Liver (tissue), 8 donors: ENCODE measurements at regions not wholly inside any gene's neighbourhood (a gene's known extent, or its start where the extent isn't known, plus 50 kb on each side); places are given as distances from the start of the nearest gene placed in this dataset.

Experiments
- DNase-seq: peaks from one replicate; pipeline ENCODE4 v3.0.0-alpha.2; 2017; ENCODE audit warnings: low spot score
- H3K27ac ChIP-seq, 2 donors: one replicate each; pipeline ENCODE4 v1.7.0; 2013; ENCODE audit warnings: inconsistent platforms in 2 of 2, low read length in 2 of 2, control low read depth in 1 of 2, low read depth in 1 of 2, mild to moderate bottlenecking in 1 of 2
- H3K27me3 ChIP-seq, 4 donors: one replicate each; pipeline versions ENCODE4 v1.6.1 to v1.7.0; 2013; ENCODE audit warnings: low read length in 3 of 4, inconsistent platforms in 1 of 4, mild to moderate bottlenecking in 1 of 4, moderate library complexity in 1 of 4; ENCODE audit not compliant: control insufficient read depth in 4 of 4, insufficient read depth in 4 of 4
- H3K36me3 ChIP-seq, 4 donors: one replicate each; pipeline versions ENCODE4 v1.6.1 to v1.7.0; 2013; ENCODE audit warnings: low read length in 3 of 4, mild to moderate bottlenecking in 3 of 4, low read depth in 1 of 4, moderate library complexity in 1 of 4; ENCODE audit not compliant: control insufficient read depth in 4 of 4, insufficient read depth in 3 of 4
- H3K4me1 ChIP-seq, 4 donors: one replicate each; pipeline versions ENCODE4 v1.6.1 to v1.7.0; 2013; ENCODE audit warnings: low read length in 3 of 4, mild to moderate bottlenecking in 3 of 4, moderate library complexity in 1 of 4; ENCODE audit not compliant: control insufficient read depth in 4 of 4, insufficient read depth in 4 of 4
- H3K4me3 ChIP-seq, 3 donors: one replicate each; pipeline versions ENCODE4 v1.6.1 to v1.7.0; 2013; ENCODE audit warnings: low read length in 3 of 3, control low read depth in 1 of 3, low read depth in 1 of 3, mild to moderate bottlenecking in 1 of 3
- H3K9ac ChIP-seq, 2 donors: one replicate each; pipeline ENCODE4 v1.7.0; 2013; ENCODE audit warnings: low read length in 2 of 2, mild to moderate bottlenecking in 2 of 2, moderate library complexity in 2 of 2, control low read depth in 1 of 2, low read depth in 1 of 2
- H3K9me3 ChIP-seq, 4 donors: one replicate each; pipeline versions ENCODE4 v1.6.1 to v1.7.0; 2013; ENCODE audit warnings: low read length in 3 of 4; ENCODE audit not compliant: control insufficient read depth in 4 of 4
- EGR1 ChIP-seq, 2 donors: IDR thresholded peaks; 2 replicates each; pipeline ENCODE4 v1.6.1; 2016 to 2018; ENCODE audit warnings: antibody characterized with exemption in 2 of 2, low read depth in 2 of 2
- FOXA1 ChIP-seq: IDR thresholded peaks from 2 replicates; pipeline ENCODE4 v1.6.1; 2016; ENCODE audit warnings: antibody characterized with exemption
- FOXA2 ChIP-seq: IDR thresholded peaks from 2 replicates; pipeline ENCODE4 v1.6.1; 2016; ENCODE audit warnings: antibody characterized with exemption
- GABPA ChIP-seq, 2 donors: IDR thresholded peaks in 1 of 2; conservative IDR thresholded peaks in 1 of 2; 2 replicates each; pipeline ENCODE4 v1.6.1; 2016; ENCODE audit warnings: antibody characterized with exemption in 2 of 2, mild to moderate bottlenecking in 1 of 2, moderate library complexity in 1 of 2
- HNF4A ChIP-seq, 2 donors: conservative IDR thresholded peaks; 2 replicates each; pipeline ENCODE4 v1.6.1; 2016; ENCODE audit warnings: antibody characterized with exemption in 2 of 2, mild to moderate bottlenecking in 2 of 2
- HNF4G ChIP-seq: IDR thresholded peaks from 2 replicates; pipeline ENCODE4 v1.6.1; 2016; ENCODE audit warnings: antibody characterized with exemption
- JUND ChIP-seq, 2 donors: IDR thresholded peaks; 2 replicates each; pipeline ENCODE4 v1.6.1; 2016; ENCODE audit warnings: antibody characterized with exemption in 2 of 2
- NR2F2 ChIP-seq: IDR thresholded peaks from 2 replicates; pipeline ENCODE4 v1.6.1; 2016; ENCODE audit warnings: antibody characterized with exemption
- RAD21 ChIP-seq, 2 donors: IDR thresholded peaks; 2 replicates each; pipeline ENCODE4 v1.6.1; 2016; ENCODE audit warnings: antibody characterized with exemption in 2 of 2, mild to moderate bottlenecking in 2 of 2
- RXRA ChIP-seq, 2 donors: IDR thresholded peaks; 2 replicates each; pipeline ENCODE4 v1.6.1; 2017 to 2018; ENCODE audit warnings: antibody characterized with exemption in 2 of 2, mild to moderate bottlenecking in 1 of 2
- SP1 ChIP-seq: IDR thresholded peaks from 2 replicates; pipeline ENCODE4 v1.6.1; 2018; ENCODE audit warnings: antibody characterized with exemption, mild to moderate bottlenecking
- TAF1 ChIP-seq: conservative IDR thresholded peaks from 2 replicates; pipeline ENCODE4 v1.6.1; 2016; ENCODE audit warnings: antibody characterized with exemption, mild to moderate bottlenecking
- YY1 ChIP-seq: IDR thresholded peaks from 2 replicates; pipeline ENCODE4 v1.6.1; 2016; ENCODE audit warnings: antibody characterized with exemption, mild to moderate bottlenecking
- WGBS: extraction: QIAGEN DNeasy Blood & Tissue Kit; methylation state at CpG from one replicate; pipeline ENCODE4 v1.1.7; 2013; 5-methylcytosine and 5-hydroxymethylcytosine counted together
- TF ChIP-seq, protein P1 (sequence below): IDR thresholded peaks from 2 replicates; pipeline ENCODE4 v1.6.1; 2016; ENCODE audit warnings: antibody characterized with exemption
- TF ChIP-seq, protein P2 (sequence below): IDR thresholded peaks from 2 replicates; pipeline ENCODE4 v1.6.1; 2016; ENCODE audit warnings: antibody characterized with exemption
- TF ChIP-seq, protein P3 (sequence below): fragments of 150-350 bp; IDR thresholded peaks from 2 replicates; pipeline ENCODE4 v1.5.1; 2017; ENCODE audit warnings: improper control_type of control experiment, low read depth, low read length; ENCODE audit not compliant: missing input control
- TF ChIP-seq, protein P4 (sequence below): IDR thresholded peaks from 2 replicates; pipeline ENCODE4 v1.6.1; 2016; ENCODE audit warnings: antibody characterized with exemption, mild to moderate bottlenecking
- TF ChIP-seq, protein P5 (sequence below): IDR thresholded peaks from 2 replicates; pipeline ENCODE4 v1.6.1; 2016; ENCODE audit warnings: antibody characterized with exemption
- donor health status: healthy.
- donor health status: healthy.
- donor health status: healthy.
- donor health status: healthy.
- donor health status: healthy.

DNA sequence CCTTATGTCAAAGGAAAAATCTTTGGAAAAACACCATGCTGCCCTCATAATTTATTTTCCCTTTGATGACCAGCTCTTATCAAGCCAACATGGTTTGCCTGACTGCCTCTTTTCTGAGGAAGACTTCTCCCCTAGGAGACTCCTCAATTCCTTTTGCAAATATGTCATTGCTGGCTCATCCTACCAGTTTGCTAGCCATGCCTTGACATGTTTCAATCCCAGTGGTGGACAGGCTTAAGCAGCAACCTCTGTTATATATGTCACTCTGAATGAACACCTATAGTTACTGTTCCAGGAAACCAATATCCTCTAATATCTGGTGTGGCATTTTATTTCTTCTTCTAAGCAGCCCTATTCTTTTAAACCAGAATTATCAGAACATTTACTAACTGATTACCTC lies 615.8 kb downstream of the HTR1A start:
- Histone ChIP-seq H3K4me3 (no peak overlapping the region), H3K4me1 (no peaks in the 10 kb centered on the region), H3K27ac (no peak overlapping the region), H3K27me3 (no peaks in the 10 kb centered on the region), H3K9me3 (no peaks in the 10 kb centered on the region), H3K9ac (no peak overlapping the region), H3K36me3 (no peaks in the 10 kb centered on the region)
- TF ChIP-seq HNF4A (conservative IDR thresholded peaks at IDR 0.05) (no peak), GABPA (IDR thresholded peaks at IDR 0.05 in 1 of 2, conservative IDR thresholded peaks at IDR 0.05 in 1 of 2) (no peak), JUND (IDR thresholded peaks at IDR 0.05) (no peak), NR2F2 (no peak), FOXA1 (no peak), YY1 (no peak), TAF1 (no peak), HNF4G (no peak), RAD21 (IDR thresholded peaks at IDR 0.05) (no peak), RXRA (IDR thresholded peaks at IDR 0.05) (no peak)
- TF ChIP-seq, protein P1, sequence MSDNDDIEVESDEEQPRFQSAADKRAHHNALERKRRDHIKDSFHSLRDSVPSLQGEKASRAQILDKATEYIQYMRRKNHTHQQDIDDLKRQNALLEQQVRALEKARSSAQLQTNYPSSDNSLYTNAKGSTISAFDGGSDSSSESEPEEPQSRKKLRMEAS, result no peak
- TF ChIP-seq, protein P2, sequence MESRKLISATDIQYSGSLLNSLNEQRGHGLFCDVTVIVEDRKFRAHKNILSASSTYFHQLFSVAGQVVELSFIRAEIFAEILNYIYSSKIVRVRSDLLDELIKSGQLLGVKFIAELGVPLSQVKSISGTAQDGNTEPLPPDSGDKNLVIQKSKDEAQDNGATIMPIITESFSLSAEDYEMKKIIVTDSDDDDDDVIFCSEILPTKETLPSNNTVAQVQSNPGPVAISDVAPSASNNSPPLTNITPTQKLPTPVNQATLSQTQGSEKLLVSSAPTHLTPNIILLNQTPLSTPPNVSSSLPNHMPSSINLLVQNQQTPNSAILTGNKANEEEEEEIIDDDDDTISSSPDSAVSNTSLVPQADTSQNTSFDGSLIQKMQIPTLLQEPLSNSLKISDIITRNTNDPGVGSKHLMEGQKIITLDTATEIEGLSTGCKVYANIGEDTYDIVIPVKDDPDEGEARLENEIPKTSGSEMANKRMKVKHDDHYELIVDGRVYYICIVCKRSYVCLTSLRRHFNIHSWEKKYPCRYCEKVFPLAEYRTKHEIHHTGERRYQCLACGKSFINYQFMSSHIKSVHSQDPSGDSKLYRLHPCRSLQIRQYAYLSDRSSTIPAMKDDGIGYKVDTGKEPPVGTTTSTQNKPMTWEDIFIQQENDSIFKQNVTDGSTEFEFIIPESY, result no peak
- TF ChIP-seq, protein P3, sequence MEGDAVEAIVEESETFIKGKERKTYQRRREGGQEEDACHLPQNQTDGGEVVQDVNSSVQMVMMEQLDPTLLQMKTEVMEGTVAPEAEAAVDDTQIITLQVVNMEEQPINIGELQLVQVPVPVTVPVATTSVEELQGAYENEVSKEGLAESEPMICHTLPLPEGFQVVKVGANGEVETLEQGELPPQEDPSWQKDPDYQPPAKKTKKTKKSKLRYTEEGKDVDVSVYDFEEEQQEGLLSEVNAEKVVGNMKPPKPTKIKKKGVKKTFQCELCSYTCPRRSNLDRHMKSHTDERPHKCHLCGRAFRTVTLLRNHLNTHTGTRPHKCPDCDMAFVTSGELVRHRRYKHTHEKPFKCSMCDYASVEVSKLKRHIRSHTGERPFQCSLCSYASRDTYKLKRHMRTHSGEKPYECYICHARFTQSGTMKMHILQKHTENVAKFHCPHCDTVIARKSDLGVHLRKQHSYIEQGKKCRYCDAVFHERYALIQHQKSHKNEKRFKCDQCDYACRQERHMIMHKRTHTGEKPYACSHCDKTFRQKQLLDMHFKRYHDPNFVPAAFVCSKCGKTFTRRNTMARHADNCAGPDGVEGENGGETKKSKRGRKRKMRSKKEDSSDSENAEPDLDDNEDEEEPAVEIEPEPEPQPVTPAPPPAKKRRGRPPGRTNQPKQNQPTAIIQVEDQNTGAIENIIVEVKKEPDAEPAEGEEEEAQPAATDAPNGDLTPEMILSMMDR, result no peak
- TF ChIP-seq, protein P4, sequence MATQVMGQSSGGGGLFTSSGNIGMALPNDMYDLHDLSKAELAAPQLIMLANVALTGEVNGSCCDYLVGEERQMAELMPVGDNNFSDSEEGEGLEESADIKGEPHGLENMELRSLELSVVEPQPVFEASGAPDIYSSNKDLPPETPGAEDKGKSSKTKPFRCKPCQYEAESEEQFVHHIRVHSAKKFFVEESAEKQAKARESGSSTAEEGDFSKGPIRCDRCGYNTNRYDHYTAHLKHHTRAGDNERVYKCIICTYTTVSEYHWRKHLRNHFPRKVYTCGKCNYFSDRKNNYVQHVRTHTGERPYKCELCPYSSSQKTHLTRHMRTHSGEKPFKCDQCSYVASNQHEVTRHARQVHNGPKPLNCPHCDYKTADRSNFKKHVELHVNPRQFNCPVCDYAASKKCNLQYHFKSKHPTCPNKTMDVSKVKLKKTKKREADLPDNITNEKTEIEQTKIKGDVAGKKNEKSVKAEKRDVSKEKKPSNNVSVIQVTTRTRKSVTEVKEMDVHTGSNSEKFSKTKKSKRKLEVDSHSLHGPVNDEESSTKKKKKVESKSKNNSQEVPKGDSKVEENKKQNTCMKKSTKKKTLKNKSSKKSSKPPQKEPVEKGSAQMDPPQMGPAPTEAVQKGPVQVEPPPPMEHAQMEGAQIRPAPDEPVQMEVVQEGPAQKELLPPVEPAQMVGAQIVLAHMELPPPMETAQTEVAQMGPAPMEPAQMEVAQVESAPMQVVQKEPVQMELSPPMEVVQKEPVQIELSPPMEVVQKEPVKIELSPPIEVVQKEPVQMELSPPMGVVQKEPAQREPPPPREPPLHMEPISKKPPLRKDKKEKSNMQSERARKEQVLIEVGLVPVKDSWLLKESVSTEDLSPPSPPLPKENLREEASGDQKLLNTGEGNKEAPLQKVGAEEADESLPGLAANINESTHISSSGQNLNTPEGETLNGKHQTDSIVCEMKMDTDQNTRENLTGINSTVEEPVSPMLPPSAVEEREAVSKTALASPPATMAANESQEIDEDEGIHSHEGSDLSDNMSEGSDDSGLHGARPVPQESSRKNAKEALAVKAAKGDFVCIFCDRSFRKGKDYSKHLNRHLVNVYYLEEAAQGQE, result no peak
- no peak for DNase-seq

DNA sequence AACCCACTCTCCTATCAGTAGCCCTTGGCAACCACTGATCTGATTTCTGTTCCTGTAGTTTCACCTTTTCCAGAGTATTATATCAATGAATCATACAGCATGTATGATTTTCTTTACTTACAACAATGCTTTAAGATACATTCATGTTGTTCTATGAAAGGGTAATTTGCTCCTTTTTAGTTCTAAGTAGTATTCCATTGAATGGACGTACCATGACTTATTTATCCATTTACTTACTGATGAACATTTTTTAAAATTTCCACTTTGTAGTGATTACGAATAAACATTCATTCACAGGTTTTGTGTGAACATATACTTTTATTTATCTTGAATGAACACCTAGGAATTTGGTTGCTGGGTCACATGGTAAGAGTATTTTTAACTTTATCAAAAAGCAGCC lies 620.8 kb downstream of the HTR1A start:
- Histone ChIP-seq H3K4me1 (no peaks in the 10 kb centered on the region), H3K27me3 (no peaks in the 10 kb centered on the region), H3K9me3 (no peaks in the 10 kb centered on the region), H3K9ac (no peak overlapping the region), H3K27ac (no peak overlapping the region), H3K4me3 (no peak overlapping the region), H3K36me3 (no peaks in the 10 kb centered on the region)
- WGBS, result 90% methylated on average over 2 of the region's 2 CpGs
- no peak for DNase-seq
- TF ChIP-seq, protein P4, result no peak
- no peak for TF ChIP-seq TAF1
- TF ChIP-seq FOXA2, result no peak
- TF ChIP-seq SP1, result no peak
- no peak for TF ChIP-seq JUND (IDR thresholded peaks at IDR 0.05)
- no peak for TF ChIP-seq NR2F2
- no peak for TF ChIP-seq EGR1 (IDR thresholded peaks at IDR 0.05; ENCODE audit: low read depth in 2 of 2)
- no peak for TF ChIP-seq RXRA (IDR thresholded peaks at IDR 0.05)
- TF ChIP-seq FOXA1, result no peak
- TF ChIP-seq, protein P5, sequence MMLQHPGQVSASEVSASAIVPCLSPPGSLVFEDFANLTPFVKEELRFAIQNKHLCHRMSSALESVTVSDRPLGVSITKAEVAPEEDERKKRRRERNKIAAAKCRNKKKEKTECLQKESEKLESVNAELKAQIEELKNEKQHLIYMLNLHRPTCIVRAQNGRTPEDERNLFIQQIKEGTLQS, result no peak
- TF ChIP-seq, protein P1, result no peak
- TF ChIP-seq, protein P2, result no peak
